K562 (cell line): ENCODE measurements at regions not wholly inside any gene's neighbourhood (a gene's known extent, or its start where the extent isn't known, plus 50 kb on each side); places are given as distances from the start of the nearest gene placed in this dataset.

Source experiments
- small RNA-seq: library from RNA; depleted of rRNA; stranded (forward); fragments of <200 nt; gene quantifications from one replicate; pipeline ENCODE3, GENCODE V24; 2014
- TF ChIP-seq, protein P1 (sequence below): IDR thresholded peaks from 2 replicates; pipeline ENCODE4 v1.6.1; 2011; ENCODE audit not compliant: insufficient read length; ENCODE audit errors: extremely low read depth

DNA sequence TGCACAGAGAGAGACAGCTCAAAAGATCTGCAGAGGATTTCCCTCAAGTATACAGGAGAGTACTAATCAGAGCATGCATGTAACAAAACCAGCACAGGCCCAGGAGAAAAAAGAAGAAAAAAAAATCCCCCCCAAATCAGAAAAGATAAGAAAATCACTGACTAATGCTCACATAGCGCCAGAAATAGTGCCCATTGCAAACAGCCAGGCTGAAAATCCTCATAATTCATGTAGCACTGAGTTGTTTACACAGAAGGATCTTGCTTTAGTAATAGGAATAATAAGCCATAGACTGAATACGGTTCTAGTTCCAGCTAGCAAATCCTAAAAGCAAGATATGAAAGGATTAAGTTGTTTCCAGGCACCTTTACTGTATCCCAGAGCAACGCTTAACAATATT, 51.8 kb upstream of the MAGEC2 start (continued):
- TF ChIP-seq, protein P1, sequence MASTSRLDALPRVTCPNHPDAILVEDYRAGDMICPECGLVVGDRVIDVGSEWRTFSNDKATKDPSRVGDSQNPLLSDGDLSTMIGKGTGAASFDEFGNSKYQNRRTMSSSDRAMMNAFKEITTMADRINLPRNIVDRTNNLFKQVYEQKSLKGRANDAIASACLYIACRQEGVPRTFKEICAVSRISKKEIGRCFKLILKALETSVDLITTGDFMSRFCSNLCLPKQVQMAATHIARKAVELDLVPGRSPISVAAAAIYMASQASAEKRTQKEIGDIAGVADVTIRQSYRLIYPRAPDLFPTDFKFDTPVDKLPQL: no peak

Small RNA genes lying in the stretch of these regions (small RNA-seq; reads per million reads assigned to genes)
- 0.22 reads per million for gene RNA5SP516
